SIG-M5 treated with dmso at 0.1 percent for 504 hours (cell line): ENCODE measurements at regions not wholly inside any gene's neighbourhood (a gene's known extent, or its start where the extent isn't known, plus 50 kb on each side); places are given as distances from the start of the nearest gene placed in this dataset.

Source experiments
- DNase-seq: peaks from one replicate; lab custom pipeline; 2025; ENCODE audit not compliant: unreplicated experiment; lab: John Stamatoyannopoulos, UW

GRCh38 chr3:10695595-10696285, 120.3 kb upstream of the SLC6A11 start:
- DNase-seq: no peak

- no peak for DNase-seq
Observed at GRCh38 chr3:10697918-10698317, 118.1 kb upstream of the SLC6A11 start.

DNA sequence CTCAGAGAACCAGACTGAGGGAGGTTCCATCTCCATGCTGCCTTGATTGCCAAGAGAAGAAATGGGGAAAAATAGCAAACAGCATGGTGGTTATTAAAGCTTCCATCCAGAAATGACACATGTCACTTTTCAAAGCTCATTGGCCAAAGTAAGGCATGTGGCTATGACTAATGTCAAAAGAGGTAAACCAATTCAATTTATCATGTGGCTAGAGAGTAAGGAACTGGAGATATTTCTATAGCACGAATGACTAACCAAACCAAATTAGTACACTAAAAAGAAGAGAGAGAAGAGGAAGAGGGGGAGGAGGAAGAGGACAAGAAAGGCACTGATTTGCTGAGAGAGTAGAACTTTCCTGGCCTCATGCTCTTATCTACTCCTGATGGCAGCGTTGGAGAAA, 115.2 kb upstream of the SLC6A11 start:
- DNase-seq: no peak

- DNase-seq: no peak
Observed at GRCh38 chr3:10702961-10703740, 112.9 kb upstream of the SLC6A11 start.

GRCh38 chr3:10703875-10704274, 112.2 kb upstream of the SLC6A11 start:
- DNase-seq: peak; percentile 24

DNA sequence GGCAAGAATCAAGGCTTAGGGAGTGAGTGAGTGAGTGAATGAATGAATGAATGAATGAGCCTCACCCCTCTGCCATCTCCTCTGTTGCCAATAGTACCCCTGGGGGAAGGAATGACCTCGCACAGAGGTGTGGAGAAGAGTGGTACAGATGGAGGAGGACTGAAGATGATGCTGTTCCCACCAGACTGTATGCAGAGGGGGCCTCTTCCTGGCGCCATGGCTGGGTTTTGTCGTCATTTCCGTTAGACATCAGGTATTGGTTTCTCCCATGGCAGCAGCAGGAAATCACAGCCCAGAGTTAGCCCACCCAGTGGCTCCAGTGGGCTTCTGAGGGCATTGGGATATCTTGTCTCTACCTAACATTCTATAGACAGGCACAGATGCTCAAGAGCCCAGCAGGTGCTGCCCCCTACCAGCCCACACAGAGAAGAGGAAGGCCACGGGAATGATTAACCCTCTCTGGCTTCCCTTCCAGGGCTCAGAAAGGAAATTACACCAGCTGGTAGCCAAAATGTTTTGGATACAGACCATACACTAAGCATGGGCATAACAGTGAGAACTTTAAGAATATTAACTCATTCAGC, 109.8 kb upstream of the SLC6A11 start:
- DNase-seq: no peak

DNA sequence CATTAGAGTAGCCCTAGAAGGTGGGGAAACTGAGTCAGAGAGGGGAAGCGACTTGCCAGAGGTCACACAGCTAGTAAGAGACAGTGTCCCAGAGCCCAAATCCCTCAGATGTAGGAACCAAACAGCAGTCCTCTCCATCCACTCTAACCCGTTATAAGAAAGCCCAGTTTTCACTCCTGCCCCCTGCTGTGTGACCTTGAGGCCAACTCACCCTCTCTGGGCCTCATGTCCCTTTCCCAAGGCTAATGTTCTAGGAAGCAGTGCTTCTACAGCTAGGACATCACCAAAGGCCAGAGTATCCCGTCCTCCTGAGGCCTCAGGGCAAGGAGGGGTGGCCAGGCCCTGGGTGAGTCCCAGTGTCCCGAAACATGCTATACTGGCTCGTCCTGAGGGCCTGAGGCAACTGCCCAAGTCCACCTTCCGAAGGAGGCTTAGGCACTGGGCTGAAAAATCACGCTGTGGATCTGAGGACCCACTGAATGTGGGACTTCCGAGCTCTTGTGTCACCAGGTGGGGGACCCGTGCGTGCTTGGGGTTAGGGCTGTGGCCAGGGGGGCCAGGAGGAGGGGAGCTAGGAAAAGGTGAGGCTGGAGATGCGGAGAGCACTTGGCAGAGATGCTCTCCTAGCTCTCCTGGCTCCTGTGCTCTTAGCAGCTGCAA, 109.2 kb upstream of the SLC6A11 start:
- no peak for DNase-seq

DNA sequence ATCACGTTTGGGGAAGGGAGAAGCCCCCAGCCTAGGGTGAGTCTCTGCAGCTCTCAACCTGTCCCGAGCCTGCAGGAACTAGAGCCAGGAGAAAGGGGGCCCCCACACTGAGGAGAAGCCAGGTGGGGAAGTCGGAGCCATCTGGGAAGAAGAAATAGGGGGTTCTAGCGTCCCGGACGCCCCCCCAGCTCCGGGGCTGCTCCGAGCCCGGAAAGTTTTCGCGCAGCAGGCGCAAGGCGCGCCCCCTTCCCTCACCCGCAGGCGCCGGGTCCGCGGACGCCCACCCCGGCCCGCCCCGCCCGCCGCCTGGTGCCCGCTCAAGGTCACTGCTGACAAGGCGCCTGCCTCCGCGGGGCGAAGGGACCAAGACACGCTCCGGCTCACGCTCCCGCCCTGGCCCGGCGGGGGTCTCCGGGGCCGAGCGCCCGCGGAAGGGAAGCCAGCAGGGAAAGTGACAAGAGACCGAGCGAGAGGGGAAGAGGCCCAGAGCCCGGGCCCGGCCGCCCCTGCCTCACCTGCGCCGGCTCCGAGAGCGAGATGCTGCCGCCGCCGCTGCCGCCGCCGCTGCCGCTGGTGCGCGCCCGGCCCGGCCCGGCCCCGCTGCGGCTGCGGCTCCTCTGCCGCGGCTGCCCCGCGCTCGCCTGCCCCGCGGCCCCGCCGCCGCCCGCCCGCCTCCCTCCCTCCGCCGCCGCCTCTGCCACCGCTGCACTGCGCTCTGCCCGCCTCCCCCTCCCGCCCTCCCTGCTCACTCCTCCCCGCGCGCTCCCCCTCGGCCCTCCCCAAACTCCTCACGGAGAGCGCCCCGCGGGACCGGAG, 108.4 kb upstream of the SLC6A11 start:
- DNase-seq: no peak

- no peak for DNase-seq
Observed at GRCh38 chr3:10708216-10708893, 107.7 kb upstream of the SLC6A11 start.

GRCh38 chr3:10709110-10709781, 106.8 kb upstream of the SLC6A11 start:
- DNase-seq: no peak

DNA sequence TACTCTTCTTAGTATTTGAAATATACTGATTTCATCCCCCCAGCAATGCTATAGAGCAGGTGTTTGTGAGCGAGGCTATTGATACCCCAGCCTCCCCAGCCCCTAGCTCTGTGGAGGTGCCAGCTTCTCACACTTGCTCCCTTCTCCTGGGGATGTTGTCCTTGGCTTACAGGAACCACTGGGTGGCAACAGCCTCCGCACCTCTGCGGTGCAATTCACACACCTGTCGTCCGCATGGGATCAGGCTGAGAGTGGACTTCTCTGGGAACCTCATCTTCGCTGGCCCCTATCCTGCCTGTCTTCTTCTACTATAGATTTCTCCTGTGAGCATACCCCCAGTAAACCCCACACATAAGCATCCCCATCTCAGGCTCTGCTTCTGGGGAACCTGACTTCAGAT, 103.9 kb upstream of the SLC6A11 start:
- DNase-seq: no peak

DNA sequence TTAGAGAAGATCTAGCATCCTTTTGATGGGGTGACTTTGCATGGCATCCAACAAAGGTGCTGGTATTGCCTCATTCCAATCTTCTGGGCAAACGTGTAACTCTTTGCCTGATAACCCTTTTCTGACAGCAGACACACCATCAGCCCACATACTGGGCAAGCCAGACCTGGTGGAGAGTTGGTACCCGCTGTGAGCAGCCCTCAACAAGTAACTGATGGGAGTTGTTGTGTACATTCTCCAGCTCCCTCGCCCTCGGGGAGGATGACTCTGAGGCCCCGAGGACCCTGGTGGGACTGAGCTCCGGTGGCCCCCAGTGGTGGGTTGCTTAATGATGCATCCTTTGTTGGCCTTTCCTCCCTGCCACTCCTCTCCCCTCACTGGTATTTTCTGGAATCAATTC, 102.4 kb upstream of the SLC6A11 start:
- DNase-seq: no peak

GRCh38 chr3:10715886-10716285, 100.1 kb upstream of the SLC6A11 start:
- DNase-seq: no peak

- no peak for DNase-seq
Observed at GRCh38 chr3:10716964-10717363, 99.1 kb upstream of the SLC6A11 start.

DNA sequence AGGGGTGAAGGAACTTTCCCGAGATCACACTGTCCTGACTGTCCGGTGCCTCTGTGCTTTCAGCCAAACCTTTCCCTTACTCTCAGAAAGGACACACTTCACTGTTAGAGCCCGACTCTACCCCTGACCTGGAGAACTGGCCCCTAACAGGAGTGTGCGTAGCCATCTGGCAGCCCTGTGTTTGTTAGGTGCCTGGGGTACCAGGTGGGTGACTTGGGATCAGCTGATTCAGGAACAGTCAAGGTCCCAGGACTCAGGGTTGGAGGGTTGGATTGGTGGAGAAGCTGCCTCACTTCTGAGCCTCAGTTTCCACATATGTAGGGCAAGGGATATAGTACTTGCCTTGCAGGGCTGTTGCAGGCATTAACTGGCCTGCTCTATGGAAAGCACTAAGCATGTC, 98.3 kb upstream of the SLC6A11 start:
- DNase-seq: no peak

GRCh38 chr3:10721101-10721500, 94.9 kb upstream of the SLC6A11 start:
- no peak for DNase-seq

GRCh38 chr3:10722911-10723310, 93.1 kb upstream of the SLC6A11 start:
- DNase-seq: no peak

DNA sequence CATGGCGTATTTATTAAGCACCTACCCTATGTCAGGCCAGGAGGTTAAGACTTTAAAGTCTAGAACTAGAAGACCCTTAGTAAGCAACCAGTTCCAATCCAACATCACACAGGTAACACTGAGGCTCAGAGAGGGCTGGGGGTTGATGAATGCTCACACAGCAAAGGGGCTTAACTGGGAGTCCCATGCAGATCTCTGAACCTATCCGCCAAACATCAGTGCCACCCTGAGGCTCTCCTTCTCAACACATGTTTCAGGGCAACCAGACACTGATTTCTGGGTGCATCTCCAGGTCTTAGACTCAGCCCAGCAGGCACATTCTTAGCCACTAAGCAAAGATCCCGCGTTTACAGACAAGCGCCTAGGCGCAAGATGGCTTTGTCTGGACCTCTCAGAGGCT, 92.0 kb upstream of the SLC6A11 start:
- DNase-seq: no peak

DNA sequence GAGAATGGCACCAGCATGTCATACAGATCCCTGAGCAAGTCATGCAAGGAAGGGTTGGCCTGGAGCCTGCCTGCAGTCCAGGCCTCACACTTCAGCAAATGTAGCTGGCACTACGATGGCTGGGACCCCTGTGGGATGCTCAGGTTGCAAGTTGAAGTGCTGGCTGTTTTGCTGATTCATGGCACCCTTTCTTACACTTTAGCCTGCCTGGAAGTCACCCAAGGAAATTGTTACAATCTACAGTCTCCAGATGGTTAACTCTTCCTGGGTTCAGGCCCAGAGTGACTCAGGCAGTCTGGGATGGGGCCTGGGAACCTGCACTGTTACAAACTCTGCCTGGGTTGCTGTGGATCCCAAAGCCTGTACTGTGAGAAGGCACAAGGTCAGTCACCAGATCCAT, 91.0 kb upstream of the SLC6A11 start:
- no peak for DNase-seq

- no peak for DNase-seq
Observed at GRCh38 chr3:10725846-10726245, 90.2 kb upstream of the SLC6A11 start.
